GM12878 (cell line): ENCODE measurements at regions not wholly inside any gene's neighbourhood (a gene's known extent, or its start where the extent isn't known, plus 50 kb on each side); places are given as distances from the start of the nearest gene placed in this dataset.

Source experiments
- ATAC-seq: fragments of 200-7000 bp; cut with Tn5 transposase; 3 replicates; pipeline ENCODE4 v1.9.1; 2020; ENCODE audit warnings: mild to moderate bottlenecking, moderate library complexity
- BruUV-seq: library from RNA; stranded (reverse); fragments of 400-500 nt; replicated peaks from 2 replicates; lab custom pipeline; 2021; lab: Mats Ljungman, UMichigan
- CTCF ChIA-PET: fragments of 300-600 bp; sonication (Branson Sonifier 250); formaldehyde crosslinking; extraction: SDS; loops from one replicate; lab custom pipeline; 2021; ENCODE audit warnings: inconsistent platforms; lab: Yijun Ruan, JAX
- POLR2A ChIA-PET: fragments of 350-600 bp; formaldehyde crosslinking; extraction: SDS; loops from one replicate; lab custom pipeline; 2021; ENCODE audit warnings: inconsistent platforms; lab: Charles Lee
- RAD21 ChIA-PET: fragments of 300-600 bp; sonication (Branson Sonifier 250); formaldehyde crosslinking; loops from one replicate; lab custom pipeline; 2023; ENCODE audit warnings: antibody characterized with exemption; ENCODE audit not compliant: unreplicated experiment; lab: Charles Lee
- SMC1A ChIA-PET: fragments of 300-600 bp; sonication (Branson Sonifier 250); formaldehyde crosslinking; loops from one replicate; lab custom pipeline; 2023; ENCODE audit not compliant: unreplicated experiment, uncharacterized antibody; lab: Charles Lee
- DNase-seq: peaks from one replicate; pipeline ENCODE4 v3.0.0-alpha.2; 2011; ENCODE audit warnings: low read depth, low spot score
- FAIRE-seq: peaks from 3 replicates; lab custom pipeline; 2011; peaks lifted over from hg19 to GRCh38; lab: Jason Lieb, UNC
- H2AFZ ChIP-seq: 2 replicates; pipeline ENCODE4 v1.6.0; 2011; ENCODE audit warnings: low read depth, low read length, control low read depth; ENCODE audit not compliant: control insufficient read depth
- H3K27ac ChIP-seq: 2 replicates; pipeline ENCODE4 v1.5.1; 2011; ENCODE audit warnings: control low read depth; ENCODE audit not compliant: control insufficient read depth, insufficient read depth
- H3K27me3 ChIP-seq, 2 experiments: replicated peaks in 1 of 2; 2 replicates each; pipeline versions ENCODE4 v1.6.0 to v1.6.1; 2011; ENCODE audit warnings: low read length in 1 of 2; ENCODE audit not compliant: control insufficient read depth in 2 of 2, insufficient read depth in 2 of 2
- H3K36me3 ChIP-seq, 2 experiments: 2 replicates each; pipeline ENCODE4 v1.5.1; 2011; ENCODE audit warnings: low read length in 1 of 2; ENCODE audit not compliant: control insufficient read depth in 2 of 2, insufficient read depth in 2 of 2
- H3K4me1 ChIP-seq: 2 replicates; pipeline ENCODE4 v1.6.1; 2011; ENCODE audit warnings: mild to moderate bottlenecking, low read length, moderate library complexity, mixed read lengths; ENCODE audit not compliant: control insufficient read depth, insufficient read depth
- H3K4me2 ChIP-seq: 2 replicates; pipeline ENCODE4 v1.6.0; 2011; ENCODE audit warnings: control low read depth; ENCODE audit not compliant: control insufficient read depth, insufficient read depth
- H3K4me3 ChIP-seq: fragments of 200-600 bp; sonication (generic); 2 replicates; pipeline ENCODE4 v1.5.1; 2016
- H3K79me2 ChIP-seq: 2 replicates; pipeline ENCODE4 v1.6.0; 2011; ENCODE audit warnings: low read length; ENCODE audit not compliant: control insufficient read depth, insufficient read depth
- H3K9ac ChIP-seq: 2 replicates; pipeline ENCODE4 v1.8.0; 2011; ENCODE audit warnings: low read length, control low read depth, mixed read lengths; ENCODE audit not compliant: control insufficient read depth, insufficient read depth
- H3K9me3 ChIP-seq: replicated peaks from 3 replicates; pipeline ENCODE4 v1.5.1; 2011; ENCODE audit warnings: mild to moderate bottlenecking, low read length; ENCODE audit not compliant: control insufficient read depth, insufficient read depth
- H4K20me1 ChIP-seq: 2 replicates; pipeline ENCODE4 v1.6.0; 2011; ENCODE audit not compliant: control insufficient read depth, insufficient read depth
- CHD1 ChIP-seq: IDR thresholded peaks from 2 replicates; pipeline ENCODE4 v1.6.1; 2012; ENCODE audit warnings: low read depth, low read length, improper control_type of control experiment
- CHD2 ChIP-seq: IDR thresholded peaks from 2 replicates; pipeline ENCODE4 v1.6.1; 2011; ENCODE audit warnings: low read depth, low read length, improper control_type of control experiment, borderline replicate concordance
- KDM1A ChIP-seq: fragments of 200-600 bp; sonication (generic); IDR thresholded peaks from 2 replicates; pipeline ENCODE4 v1.6.1; 2016; ENCODE audit warnings: borderline replicate concordance
- KLF5 ChIP-seq: fragments of 450-650 bp; IDR thresholded peaks from 2 replicates; pipeline ENCODE4 v1.6.1; 2014; ENCODE audit warnings: mild to moderate bottlenecking; ENCODE audit not compliant: partially characterized antibody
- NFYB ChIP-seq: IDR thresholded peaks from 2 replicates; pipeline ENCODE4 v1.6.1; 2011; ENCODE audit warnings: low read depth, mild to moderate bottlenecking, low read length, improper control_type of control experiment, moderate library complexity; ENCODE audit not compliant: insufficient read depth
- POLR2A ChIP-seq: IDR thresholded peaks from 2 replicates; pipeline ENCODE4 v1.6.1; 2011; ENCODE audit warnings: low read depth, mild to moderate bottlenecking, low read length
- POLR2AphosphoS5 ChIP-seq: IDR thresholded peaks from 2 replicates; pipeline ENCODE4 v1.6.1; 2011; ENCODE audit warnings: mild to moderate bottlenecking, low read length, inconsistent platforms
- POU2F2 ChIP-seq: IDR thresholded peaks from 3 replicates; pipeline ENCODE4 v1.6.1; 2011; ENCODE audit warnings: low read depth, mild to moderate bottlenecking, low read length, borderline replicate concordance
- SREBF1 ChIP-seq: IDR thresholded peaks from 2 replicates; pipeline ENCODE4 v1.6.1; 2012; ENCODE audit warnings: mild to moderate bottlenecking, low read length
- STAT3 ChIP-seq: IDR thresholded peaks from 2 replicates; pipeline ENCODE4 v1.6.1; 2011; ENCODE audit warnings: low read depth, low read length, improper control_type of control experiment
- TCF7 ChIP-seq: IDR thresholded peaks from 2 replicates; pipeline ENCODE4 v1.6.1; 2014; ENCODE audit warnings: antibody characterized with exemption, borderline replicate concordance
- ZBTB11 ChIP-seq: fragments of 450-650 bp; formaldehyde crosslinking; IDR thresholded peaks from 2 replicates; pipeline ENCODE4 v1.5.0; 2022; ENCODE audit warnings: mild to moderate bottlenecking, missing genetic modification characterization
- ZNF217 ChIP-seq: fragments of 450-650 bp; IDR thresholded peaks from 2 replicates; pipeline ENCODE4 v1.6.1; 2017; ENCODE audit warnings: antibody characterized with exemption, mild to moderate bottlenecking
- ZZZ3 ChIP-seq: IDR thresholded peaks from 2 replicates; pipeline ENCODE4 v1.6.1; 2011; ENCODE audit warnings: low read depth; ENCODE audit not compliant: control insufficient read depth, insufficient read length
- WGBS: methylation state at CpG from one replicate; pipeline ENCODE4 v1.1.6; 2016; ENCODE audit warnings: low lambda C conversion rate; ENCODE audit not compliant: insufficient replicate concordance, insufficient coverage; ENCODE audit errors: missing lambda C conversion rate; 5-methylcytosine and 5-hydroxymethylcytosine counted together
- in situ Hi-C: fragments of 300-500 bp; cut with MboI; formaldehyde crosslinking; loops from 9 replicates; pipeline ENCODE4 v1.14.3; 2018; ENCODE audit warnings: mixed read lengths
- intact Hi-C: fragments of 100-400 bp; cut with micrococcal nuclease; formaldehyde crosslinking; loops from one replicate; pipeline ENCODE4 v1.14.2; 2022; ENCODE audit not compliant: unreplicated experiment
- TF ChIP-seq, protein P1 (sequence below): fragments of 450-650 bp; IDR thresholded peaks from 2 replicates; pipeline ENCODE4 v1.6.1; 2018; ENCODE audit warnings: mild to moderate bottlenecking, low read depth, moderate library complexity; ENCODE audit not compliant: partially characterized antibody

- TF ChIP-seq NFYB (no peak), POLR2A (no peak), KLF5 (no peak), POU2F2 (no peak), CHD1 (no peak), ZZZ3 (no peak), ZNF217 (no peak), KDM1A (no peak), SREBF1 (no peak), CHD2 (no peak), TCF7 (no peak), STAT3 (no peak), ZBTB11 (CRISPR knock-in tag) (no peak), POLR2AphosphoS5 (no peak)
- TF ChIP-seq, protein P1, sequence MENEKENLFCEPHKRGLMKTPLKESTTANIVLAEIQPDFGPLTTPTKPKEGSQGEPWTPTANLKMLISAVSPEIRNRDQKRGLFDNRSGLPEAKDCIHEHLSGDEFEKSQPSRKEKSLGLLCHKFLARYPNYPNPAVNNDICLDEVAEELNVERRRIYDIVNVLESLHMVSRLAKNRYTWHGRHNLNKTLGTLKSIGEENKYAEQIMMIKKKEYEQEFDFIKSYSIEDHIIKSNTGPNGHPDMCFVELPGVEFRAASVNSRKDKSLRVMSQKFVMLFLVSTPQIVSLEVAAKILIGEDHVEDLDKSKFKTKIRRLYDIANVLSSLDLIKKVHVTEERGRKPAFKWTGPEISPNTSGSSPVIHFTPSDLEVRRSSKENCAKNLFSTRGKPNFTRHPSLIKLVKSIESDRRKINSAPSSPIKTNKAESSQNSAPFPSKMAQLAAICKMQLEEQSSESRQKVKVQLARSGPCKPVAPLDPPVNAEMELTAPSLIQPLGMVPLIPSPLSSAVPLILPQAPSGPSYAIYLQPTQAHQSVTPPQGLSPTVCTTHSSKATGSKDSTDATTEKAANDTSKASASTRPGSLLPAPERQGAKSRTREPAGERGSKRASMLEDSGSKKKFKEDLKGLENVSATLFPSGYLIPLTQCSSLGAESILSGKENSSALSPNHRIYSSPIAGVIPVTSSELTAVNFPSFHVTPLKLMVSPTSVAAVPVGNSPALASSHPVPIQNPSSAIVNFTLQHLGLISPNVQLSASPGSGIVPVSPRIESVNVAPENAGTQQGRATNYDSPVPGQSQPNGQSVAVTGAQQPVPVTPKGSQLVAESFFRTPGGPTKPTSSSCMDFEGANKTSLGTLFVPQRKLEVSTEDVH = no peak
- SMC1A ChIA-PET = no interaction called here
Measured at GRCh38 chr10:4538016-4538415, 288.0 kb upstream of the AKR1E2 start.

More at GRCh38 chr10:4538016-4538415, 288.0 kb upstream of the AKR1E2 start:
- ChIA-PET POLR2A (no interaction called here), CTCF (interaction anchor here (0.6 kb wide), 1 partner anchor 330 kb away, joined by 3 read pairs; no protein-coding TSS in a partner anchor), RAD21 (no interaction called here)
- Histone ChIP-seq H3K9ac (no peak overlapping the region), H3K79me2 (no peaks in the 10 kb centered on the region), H3K36me3 (no peaks in the 10 kb centered on the region), H3K27me3 (no peaks in the 10 kb centered on the region), H3K9me3 (no peaks in the 10 kb centered on the region), H3K4me3 (no peak overlapping the region), H3K27ac (no peak overlapping the region), H3K4me2 (no peak overlapping the region), H4K20me1 (no peaks in the 10 kb centered on the region), H3K4me1 (no peaks in the 10 kb centered on the region), H2AFZ (no peak overlapping the region)
- FAIRE-seq (no peak), ATAC-seq (no peak), DNase-seq (no peak)
- in situ Hi-C loops (no loop called here), intact Hi-C loops (no loop called here)
- WGBS = 16% methylated on average over 4 of the region's 4 CpGs
- BruUV-seq = no TSS peak
